ENCODE measurements at regions not wholly inside any gene's neighbourhood (a gene's known extent, or its start where the extent isn't known, plus 50 kb on each side); places are given as distances from the start of the nearest gene placed in this dataset.

- H3K79me2 ChIP-seq = no peaks in the 10 kb centered on the region
- peak overlapping the region; percentile 16 for H2AFZ ChIP-seq
- no peak overlapping the region for H3K27ac ChIP-seq
- peak overlapping the region; percentile 47 for H3K4me2 ChIP-seq (ENCODE audit: low read length)
- no peak overlapping the region for H3K4me3 ChIP-seq (ENCODE audit: low read depth, low read length)
- H3K9me3 ChIP-seq (ENCODE audit: control insufficient read depth, low read length) = no peaks in the 10 kb centered on the region
- no peaks in the 10 kb centered on the region for H3K36me3 ChIP-seq (ENCODE audit: control insufficient read depth, insufficient read depth, low read length)
- H3K9ac ChIP-seq = no peak overlapping the region
- H3K4me1 ChIP-seq = no peaks in the 10 kb centered on the region
- peak; percentile 25 for TF ChIP-seq CTCF (IDR thresholded peaks at IDR 0.05)
- no peaks in the 10 kb centered on the region for H3K27me3 ChIP-seq (ENCODE audit: control insufficient read depth, insufficient read depth, low read length)
These were observed 188.6 kb upstream of the PSMD7 start for GRCh38 chr16:74107795-74108610.

- Histone ChIP-seq H3K9me3 (ENCODE audit: control insufficient read depth, low read length) (no peaks in the 10 kb centered on the region), H3K4me2 (ENCODE audit: low read length) (no peak overlapping the region), H2AFZ (no peak overlapping the region), H3K79me2 (no peaks in the 10 kb centered on the region), H3K4me3 (ENCODE audit: low read depth, low read length) (no peak overlapping the region), H3K27ac (no peak overlapping the region), H3K9ac (no peak overlapping the region), H3K27me3 (ENCODE audit: control insufficient read depth, insufficient read depth, low read length) (no peaks in the 10 kb centered on the region), H3K36me3 (ENCODE audit: control insufficient read depth, insufficient read depth, low read length) (no peaks in the 10 kb centered on the region), H3K4me1 (no peaks in the 10 kb centered on the region)
- no peak for TF ChIP-seq CTCF (IDR thresholded peaks at IDR 0.05)
These were observed 192.6 kb upstream of the PSMD7 start for GRCh38 chr16:74104022-74104421.

- H3K36me3 ChIP-seq (ENCODE audit: control insufficient read depth, insufficient read depth, low read length) = no peaks in the 10 kb centered on the region
- no peak for TF ChIP-seq CTCF (IDR thresholded peaks at IDR 0.05)
- H3K4me2 ChIP-seq (ENCODE audit: low read length) = no peak overlapping the region
- H3K79me2 ChIP-seq = no peaks in the 10 kb centered on the region
- no peak overlapping the region for H3K4me3 ChIP-seq (ENCODE audit: low read depth, low read length)
- H3K9me3 ChIP-seq (ENCODE audit: control insufficient read depth, low read length) = no peaks in the 10 kb centered on the region
- no peaks in the 10 kb centered on the region for H3K4me1 ChIP-seq
- no peak overlapping the region for H3K27ac ChIP-seq
- H3K27me3 ChIP-seq (ENCODE audit: control insufficient read depth, insufficient read depth, low read length) = no peaks in the 10 kb centered on the region
- H2AFZ ChIP-seq = no peak overlapping the region
- H3K9ac ChIP-seq = no peak overlapping the region
These were observed 195.1 kb upstream of the PSMD7 start for GRCh38 chr16:74101379-74102137.

- no peak for TF ChIP-seq CTCF (IDR thresholded peaks at IDR 0.05)
- Histone ChIP-seq H3K9ac (no peak overlapping the region), H3K27ac (no peak overlapping the region)
These were observed 196.0 kb upstream of the PSMD7 start for GRCh38 chr16:74100395-74101326.

More at GRCh38 chr16:74100395-74101326, 196.0 kb upstream of the PSMD7 start:
- Histone ChIP-seq H2AFZ (no peak overlapping the region), H3K36me3 (ENCODE audit: control insufficient read depth, insufficient read depth, low read length) (no peaks in the 10 kb centered on the region), H3K9me3 (ENCODE audit: control insufficient read depth, low read length) (no peaks in the 10 kb centered on the region), H3K4me3 (ENCODE audit: low read depth, low read length) (no peak overlapping the region), H3K4me2 (ENCODE audit: low read length) (no peak overlapping the region), H3K27me3 (ENCODE audit: control insufficient read depth, insufficient read depth, low read length) (no peaks in the 10 kb centered on the region), H3K4me1 (no peaks in the 10 kb centered on the region), H3K79me2 (no peaks in the 10 kb centered on the region)
